H1 (cell line): ENCODE measurements at regions not wholly inside any gene's neighbourhood (a gene's known extent, or its start where the extent isn't known, plus 50 kb on each side); places are given as distances from the start of the nearest gene placed in this dataset.

Experiments
- BACH1 ChIP-seq: IDR thresholded peaks from 2 replicates; pipeline ENCODE4 v1.6.1; 2012; ENCODE audit warnings: low read length, improper control_type of control experiment
- BRCA1 ChIP-seq: IDR thresholded peaks from 2 replicates; pipeline ENCODE4 v1.6.1; 2012; ENCODE audit warnings: low read depth, low read length, improper control_type of control experiment
- CEBPB ChIP-seq: IDR thresholded peaks from 2 replicates; pipeline ENCODE4 v1.6.1; 2012; ENCODE audit warnings: low read depth, low read length
- CREB1 ChIP-seq: IDR thresholded peaks from 2 replicates; pipeline ENCODE4 v1.6.1; 2012; ENCODE audit warnings: inconsistent platforms
- CTCF ChIP-seq, 3 experiments: IDR thresholded peaks; 1 replicate in 2 of 3; 2 replicates in 1 of 3; pipeline versions ENCODE4 v1.5.1 to v1.6.1; 2011; ENCODE audit warnings: low read length in 3 of 3, mild to moderate bottlenecking in 3 of 3, inconsistent platforms in 2 of 3, low read depth in 1 of 3, moderate library complexity in 1 of 3; ENCODE audit not compliant: insufficient read depth in 1 of 3; ENCODE audit errors: control extremely low read depth in 1 of 3
- EP300 ChIP-seq, 2 experiments: IDR thresholded peaks; 1 replicate in 1 of 2; 2 replicates in 1 of 2; pipeline ENCODE4 v1.6.1; 2011 to 2012; ENCODE audit warnings: low read depth in 2 of 2, low read length in 2 of 2, mild to moderate bottlenecking in 2 of 2, borderline replicate concordance in 1 of 2, inconsistent platforms in 1 of 2, moderate library complexity in 1 of 2
- EZH2 ChIP-seq: fragments of 200-600 bp; sonication (generic); IDR thresholded peaks from 2 replicates; pipeline ENCODE4 v1.7.1; 2012; ENCODE audit warnings: low read depth, mild to moderate bottlenecking, moderate library complexity, low read length, inconsistent platforms; ENCODE audit not compliant: severe bottlenecking
- GTF2F1 ChIP-seq: IDR thresholded peaks from 2 replicates; pipeline ENCODE4 v1.6.1; 2012; ENCODE audit warnings: low read depth, low read length, improper control_type of control experiment, borderline replicate concordance
- POLR2AphosphoS5 ChIP-seq: IDR thresholded peaks from 2 replicates; pipeline ENCODE4 v1.6.1; 2011; ENCODE audit warnings: low read depth, low read length
- SIN3A ChIP-seq, 2 experiments: IDR thresholded peaks in 1 of 2; conservative IDR thresholded peaks in 1 of 2; 2 replicates each; pipeline ENCODE4 v1.6.1; 2011 to 2012; ENCODE audit warnings: low read length in 2 of 2, improper control_type of control experiment in 1 of 2, low read depth in 1 of 2, mild to moderate bottlenecking in 1 of 2
- SIX5 ChIP-seq: IDR thresholded peaks from 2 replicates; pipeline ENCODE4 v1.6.1; 2011; ENCODE audit warnings: mild to moderate bottlenecking, low read depth, low read length
- SUZ12 ChIP-seq: fragments of 200-600 bp; sonication (generic); IDR thresholded peaks from 2 replicates; pipeline ENCODE4 v1.6.1; 2012; ENCODE audit warnings: mild to moderate bottlenecking, inconsistent platforms, low read length, moderate library complexity, mixed read lengths

GRCh38 chr6:141361559-141361958, 771.2 kb upstream of the GJE1 start:
- TF ChIP-seq CTCF (IDR thresholded peaks at IDR 0.05; ENCODE audit: control extremely low read depth in 1 of 3, insufficient read depth in 1 of 3, low read depth in 1 of 3, low read length in 3 of 3): no peak
- TF ChIP-seq POLR2AphosphoS5: no peak
- TF ChIP-seq CREB1: no peak
- no peak for TF ChIP-seq CEBPB
- no peak for TF ChIP-seq EZH2
- no peak for TF ChIP-seq BACH1
- no peak for TF ChIP-seq BRCA1
- no peak for TF ChIP-seq GTF2F1
- TF ChIP-seq SIN3A (conservative IDR thresholded peaks at IDR 0.05 in 1 of 2, IDR thresholded peaks at IDR 0.05 in 1 of 2; ENCODE audit: low read depth in 1 of 2, low read length in 2 of 2): no peak
- TF ChIP-seq SUZ12: no peak
- no peak for TF ChIP-seq EP300 (IDR thresholded peaks at IDR 0.05; ENCODE audit: borderline replicate concordance in 1 of 2, low read depth in 2 of 2, low read length in 2 of 2)
- TF ChIP-seq SIX5: no peak
